Lung microvascular endothelial cell (primary cell): ENCODE measurements at regions not wholly inside any gene's neighbourhood (a gene's known extent, or its start where the extent isn't known, plus 50 kb on each side); places are given as distances from the start of the nearest gene placed in this dataset.
"Not testable (repeated sequence)": the region's sequence is repeated elsewhere in the genome, so short reads cannot be mapped to it uniquely, and the experiment has no call there.

ENCODE experiments used
- DNase-seq, 2 donors: peaks; one replicate each; pipeline versions ENCODE4 v3.0.0 to v3.0.0-alpha.2; 2010; ENCODE audit warnings: low read depth in 2 of 2

- no peak for DNase-seq
Measured at GRCh38 chr12:78269620-78270019, 438.9 kb downstream of the NAV3 start.

DNA sequence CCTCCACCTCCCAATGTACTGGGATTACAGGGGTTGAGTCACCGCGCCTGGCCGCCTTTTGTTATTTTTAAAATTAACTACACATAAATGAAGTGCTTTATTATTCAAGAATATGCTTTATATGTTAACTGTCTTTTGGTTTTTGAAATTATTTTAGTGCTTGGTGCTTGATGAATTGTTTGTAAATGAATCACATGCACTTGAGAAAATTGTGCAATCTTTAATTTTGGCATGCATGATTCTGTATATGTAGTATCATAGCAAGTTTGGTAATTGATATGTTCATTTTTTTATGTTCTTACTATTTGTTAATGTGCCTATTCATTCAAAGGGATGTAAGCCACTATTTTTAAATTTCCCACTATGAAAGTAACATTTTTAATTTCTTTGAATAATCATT is 440.9 kb downstream of the NAV3 start:
- no peak for DNase-seq

DNA sequence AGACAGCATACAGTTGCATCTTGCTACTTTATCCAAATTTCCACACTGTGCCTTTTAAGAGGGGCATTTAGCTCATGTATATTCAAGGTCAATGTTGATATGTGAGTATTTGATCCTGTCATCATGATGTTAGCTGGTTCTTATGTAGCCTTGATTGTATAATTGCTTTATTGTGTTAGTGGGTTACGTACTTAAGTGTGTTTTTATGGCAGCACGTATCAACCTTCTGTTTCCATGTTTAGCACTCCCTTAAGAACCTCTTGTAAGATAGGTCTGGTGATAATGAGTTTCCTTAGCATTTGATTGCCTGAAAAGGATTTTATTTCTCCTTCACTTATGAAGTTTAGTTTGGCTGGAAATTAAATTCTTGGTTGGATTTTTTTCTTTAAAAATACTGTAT is 445.2 kb downstream of the NAV3 start:
- DNase-seq = no peak

DNA sequence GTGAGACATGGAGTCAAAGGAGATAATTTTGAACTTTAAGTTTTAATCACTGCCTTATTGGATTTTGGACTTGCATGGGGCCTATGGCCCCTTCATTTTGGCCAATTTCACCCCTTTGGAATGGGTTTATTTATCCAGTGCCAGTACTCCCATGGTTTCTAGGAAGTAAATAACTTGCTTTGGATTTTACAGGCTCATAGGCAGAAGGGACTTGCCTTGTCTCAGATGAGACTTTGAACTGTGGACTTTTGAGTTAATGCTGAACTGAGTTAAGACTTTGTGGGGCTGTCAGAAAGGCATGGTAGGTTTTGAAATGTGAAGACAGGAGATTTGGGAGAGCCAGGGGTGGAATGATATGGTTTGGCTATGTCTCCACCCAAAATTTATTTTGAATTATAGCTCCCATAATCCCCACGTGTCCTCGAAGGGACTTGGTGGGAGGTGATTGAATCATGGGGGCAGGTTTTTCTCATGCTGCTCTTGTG is 448.1 kb downstream of the NAV3 start:
- DNase-seq = no peak

- no peak for DNase-seq
Measured at GRCh38 chr12:78279567-78279966, 448.9 kb downstream of the NAV3 start.

GRCh38 chr12:78281102-78281501 is 450.4 kb downstream of the NAV3 start:
- DNase-seq = not testable (repeated sequence)

DNA sequence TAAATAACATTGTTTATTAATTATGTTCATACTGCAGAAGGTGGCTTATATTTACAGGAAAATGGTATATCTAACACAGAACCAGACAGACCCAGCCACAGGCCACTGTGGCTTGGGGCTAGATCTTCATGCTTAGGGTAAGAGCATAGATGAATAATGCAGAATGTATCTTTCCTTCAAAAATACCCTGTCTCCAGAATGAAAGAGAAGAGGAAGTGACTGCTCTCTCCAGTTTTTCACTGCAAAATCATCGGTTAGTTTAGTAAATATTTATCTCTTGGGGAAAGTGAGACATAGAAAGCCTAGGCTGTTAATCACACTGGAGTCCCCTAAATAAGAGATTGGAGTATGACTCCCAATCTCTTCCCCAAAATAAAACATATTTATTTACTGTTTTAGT is 453.7 kb downstream of the NAV3 start:
- DNase-seq = no peak

DNA sequence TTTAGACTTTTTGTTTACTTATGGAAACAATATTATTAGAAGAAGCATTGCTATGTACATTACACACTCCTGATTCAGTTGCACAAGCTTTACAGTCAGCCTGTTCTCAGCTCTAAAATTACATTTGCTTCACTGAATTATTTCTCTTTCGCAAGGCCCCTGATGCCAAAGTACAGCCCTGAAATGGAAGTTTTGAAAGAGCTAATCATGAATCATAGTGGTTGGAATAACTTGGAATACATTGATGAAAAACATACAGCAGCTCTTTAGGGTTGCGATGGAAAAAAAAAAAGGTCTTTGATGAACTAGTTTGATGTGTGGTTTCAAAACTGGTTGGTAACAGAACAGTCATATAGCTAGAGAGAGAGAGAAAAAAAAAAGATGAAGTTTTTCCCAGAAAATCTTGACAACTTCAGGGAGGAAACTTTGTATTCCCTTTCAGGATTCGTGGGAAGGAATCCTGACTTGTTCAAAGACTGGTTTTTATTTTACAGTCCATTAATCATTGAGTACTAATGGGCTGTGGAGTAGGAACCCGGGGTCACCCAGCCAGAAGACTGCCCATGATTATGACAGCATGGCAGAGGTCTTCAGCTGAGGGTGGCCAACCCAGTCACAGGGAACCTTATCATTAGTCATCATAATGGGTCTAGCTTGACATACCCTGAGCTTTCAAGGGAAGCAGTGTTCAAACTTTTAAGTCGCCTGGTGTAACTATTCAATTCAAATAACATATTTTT is 460.1 kb downstream of the NAV3 start:
- DNase-seq = no peak

DNA sequence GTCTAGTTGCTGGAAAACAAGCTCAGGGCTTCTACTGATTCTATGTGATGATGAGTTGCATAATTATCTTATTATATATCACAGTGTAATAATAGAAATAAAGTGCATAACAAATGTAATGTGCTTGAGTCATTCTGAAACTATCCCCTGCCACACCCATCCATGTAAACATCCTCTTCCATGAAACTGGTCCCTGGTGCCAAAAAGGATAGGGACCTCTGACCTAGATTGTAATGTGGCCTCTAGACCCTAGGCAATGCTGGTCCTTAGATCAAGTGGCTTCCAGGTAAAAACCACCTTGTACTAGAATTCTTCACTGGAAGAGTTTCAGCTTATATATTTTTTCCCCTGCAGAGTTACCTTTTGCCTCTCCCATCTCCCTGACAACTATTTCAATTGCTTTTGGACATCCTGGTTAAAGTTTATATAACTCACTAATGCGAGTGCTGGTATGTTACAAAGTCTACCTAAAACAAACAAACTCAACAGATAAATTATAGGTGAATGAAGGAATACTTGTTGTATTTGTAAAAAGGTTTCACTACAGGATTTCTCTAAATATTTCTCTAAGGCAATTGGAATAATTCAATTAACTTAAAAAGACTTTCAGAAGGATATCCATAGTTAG is 462.5 kb downstream of the NAV3 start:
- DNase-seq = peak; percentile 61 to 71

- DNase-seq = not testable (repeated sequence)
Measured at GRCh38 chr12:78301282-78301681, 470.6 kb downstream of the NAV3 start.

DNA sequence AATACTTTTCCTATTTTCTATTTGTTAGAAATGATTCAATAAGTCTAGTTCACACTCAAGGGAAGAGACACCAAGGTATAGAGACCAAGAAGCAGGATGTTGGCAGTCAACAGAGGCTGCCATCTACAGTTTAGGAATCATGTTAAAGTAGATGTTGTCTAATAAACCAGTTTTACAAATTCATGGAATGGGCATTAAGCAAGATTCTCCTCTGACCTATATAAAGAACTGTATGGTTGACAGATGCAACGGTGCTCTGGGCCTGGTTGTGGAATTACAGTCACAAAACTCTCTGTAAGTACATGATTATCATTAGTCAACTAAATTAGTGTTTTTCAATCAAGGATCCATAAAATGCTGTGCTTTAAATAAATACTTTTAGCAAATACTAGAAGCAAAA is 475.1 kb downstream of the NAV3 start:
- DNase-seq = no peak

GRCh38 chr12:78306236-78306635 is 475.5 kb downstream of the NAV3 start:
- no peak for DNase-seq

DNA sequence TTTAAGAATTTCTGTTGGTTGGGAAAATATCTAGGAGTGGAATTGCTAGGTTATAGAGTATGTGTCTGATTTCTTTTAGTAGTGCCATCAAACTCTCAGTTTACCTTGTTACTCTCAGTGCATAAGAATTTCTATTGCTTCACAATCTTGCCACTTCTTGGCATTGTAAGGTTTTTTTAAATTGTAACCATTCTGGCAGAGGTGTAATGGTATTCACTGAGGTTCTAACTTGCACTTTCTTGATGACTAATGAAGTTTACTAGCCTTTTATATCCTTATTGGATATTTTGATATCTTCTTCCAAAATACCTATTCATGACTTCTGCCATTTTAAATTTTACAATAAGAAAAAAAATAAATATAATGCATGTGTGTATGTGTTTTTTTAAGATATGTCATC is 478.0 kb downstream of the NAV3 start:
- no peak for DNase-seq

- DNase-seq = no peak
Measured at GRCh38 chr12:78315028-78315427, 484.3 kb downstream of the NAV3 start.

DNA sequence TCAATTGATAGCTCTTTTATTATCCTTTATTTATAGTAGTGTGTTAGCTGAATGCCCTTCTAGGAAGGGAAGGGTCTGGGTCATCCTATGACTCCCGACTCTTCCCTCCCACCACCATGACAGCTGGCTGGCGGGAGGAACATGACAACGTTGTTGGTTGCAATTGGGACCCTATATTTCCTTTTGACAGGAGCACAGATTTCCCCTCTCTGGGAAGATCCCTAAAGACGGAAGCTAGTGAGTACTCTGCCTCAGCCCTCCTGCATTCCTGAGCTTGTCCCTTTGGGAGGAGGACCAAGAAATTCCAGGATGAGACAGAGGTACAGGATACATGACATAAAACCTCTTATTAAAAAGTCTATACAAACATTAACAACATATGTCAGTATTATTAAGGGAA is 485.4 kb downstream of the NAV3 start:
- DNase-seq = no peak

GRCh38 chr12:78316631-78317468 is 486.2 kb downstream of the NAV3 start:
- DNase-seq = no peak

DNA sequence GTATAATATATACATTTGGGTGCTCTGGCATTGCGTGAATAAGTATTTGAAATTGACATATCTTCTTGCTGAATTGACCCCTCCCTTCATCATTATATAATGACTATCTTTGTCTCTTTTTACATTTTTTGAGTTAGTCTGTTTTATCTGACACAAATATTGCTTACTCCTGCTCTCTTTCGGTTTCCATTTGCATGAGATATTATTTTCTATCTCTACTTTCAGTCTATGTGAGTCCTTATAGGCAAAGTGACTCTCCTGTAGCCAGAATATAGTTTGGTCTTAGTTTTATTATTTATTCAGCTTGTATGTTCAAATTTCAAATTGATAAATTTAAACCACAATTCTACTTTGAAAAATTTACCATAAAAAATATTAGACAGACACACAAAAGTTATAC is 491.0 kb downstream of the NAV3 start:
- DNase-seq = no peak

DNA sequence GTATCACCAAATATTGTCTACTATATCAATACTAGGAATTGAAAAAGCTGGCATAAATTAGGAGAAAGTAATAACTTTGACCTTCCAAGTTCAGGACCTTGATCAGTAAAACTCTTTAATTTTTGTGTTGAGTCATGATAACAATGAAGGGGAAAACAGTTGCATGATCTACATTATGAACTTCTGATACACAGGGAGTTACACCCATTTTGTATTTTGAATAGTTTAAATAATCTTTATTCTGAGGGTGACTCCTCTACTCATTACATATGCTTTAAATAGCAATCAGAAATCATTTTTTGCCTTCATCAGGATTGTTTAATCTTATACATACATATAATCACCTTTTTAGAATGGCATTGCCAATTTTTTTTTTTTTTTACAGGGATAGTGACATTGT is 492.5 kb downstream of the NAV3 start:
- no peak for DNase-seq

DNA sequence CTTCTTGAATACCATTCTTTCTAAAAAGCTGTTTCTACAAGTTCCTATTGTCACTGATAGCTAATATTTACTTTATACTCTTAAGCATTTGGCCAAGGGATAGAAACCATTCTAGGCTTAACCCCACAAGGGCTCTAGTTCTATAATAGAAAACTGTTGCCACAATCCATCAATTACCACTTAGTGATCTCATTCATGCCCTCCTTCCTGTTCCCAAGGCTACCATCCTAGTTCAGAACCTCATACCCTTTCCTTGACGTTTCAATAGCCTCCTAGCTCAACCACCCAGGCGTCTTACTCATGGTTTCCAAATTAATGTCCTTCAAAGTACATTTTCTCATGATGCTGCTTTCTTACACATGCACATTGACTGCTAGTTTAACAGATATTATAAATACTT is 493.5 kb downstream of the NAV3 start:
- no peak for DNase-seq

DNA sequence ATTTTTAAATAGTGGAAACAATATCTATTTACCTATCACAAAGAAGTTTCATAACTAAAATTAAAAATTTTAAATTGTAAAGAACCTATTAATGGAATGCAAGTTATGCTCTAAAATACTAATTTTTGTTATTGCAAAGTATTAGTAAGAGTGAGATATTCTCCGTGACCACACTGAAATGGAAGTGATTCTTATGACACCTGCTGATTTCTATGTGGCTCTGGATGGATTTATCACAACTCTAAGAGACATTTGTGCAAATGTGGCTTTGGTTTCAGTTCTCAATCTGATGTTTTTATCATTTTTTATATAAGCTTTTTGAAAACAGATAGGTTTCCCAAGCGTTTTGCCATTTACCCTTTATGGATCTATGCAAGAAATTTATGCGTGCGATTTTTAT is 497.8 kb downstream of the NAV3 start:
- no peak for DNase-seq

DNA sequence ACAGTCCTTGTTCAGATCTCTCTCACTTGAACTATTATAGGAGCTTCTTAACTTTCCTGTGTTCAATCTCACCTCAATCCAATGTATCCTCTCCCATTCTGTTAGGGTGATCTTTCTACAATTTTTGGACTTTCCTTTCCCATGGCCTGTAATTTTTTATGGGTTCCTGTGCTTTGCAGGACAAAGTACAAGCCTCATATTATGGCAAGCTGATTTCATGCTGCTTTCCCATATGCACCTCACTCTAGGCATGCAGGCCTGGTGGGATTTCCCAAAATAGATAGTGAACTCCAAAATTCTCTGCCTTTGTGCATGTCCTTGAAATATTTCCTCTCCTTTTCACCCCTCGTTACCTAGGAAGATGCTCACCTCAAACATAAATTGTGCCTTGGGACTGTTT is 499.4 kb downstream of the NAV3 start:
- no peak for DNase-seq

- no peak for DNase-seq
Measured at GRCh38 chr12:78331181-78331580, 500.5 kb downstream of the NAV3 start.
